Upper lobe of left lung (tissue), 6 donors: ENCODE measurements at regions not wholly inside any gene's neighbourhood (a gene's known extent, or its start where the extent isn't known, plus 50 kb on each side); places are given as distances from the start of the nearest gene placed in this dataset.
A peak's percentile ranks its signal among the peaks of the same experiment; 100 is the strongest.
"Not testable (repeated sequence)": the region's sequence is repeated elsewhere in the genome, so short reads cannot be mapped to it uniquely, and the experiment has no call there.

Source experiments
- ATAC-seq, 2 donors: fragments of 200-7000 bp; cut with Tn5 transposase; one replicate each; pipeline ENCODE4 v1.9.1; 2022; ENCODE audit warnings: mild to moderate bottlenecking in 2 of 2, moderate library complexity in 2 of 2; ENCODE audit not compliant: low FRiP score in 2 of 2
- DNase-seq, 2 donors: peaks; one replicate each; pipeline ENCODE4 v3.0.0-alpha.2; 2019 to 2020
- H3K27ac ChIP-seq, 4 donors: fragments of 200-600 bp; sonication (generic); one replicate each; pipeline ENCODE4 v1.5.1; 2016 to 2019
- H3K27me3 ChIP-seq, 4 donors: fragments of 200-600 bp; sonication (generic); one replicate each; pipeline ENCODE4 v1.5.1; 2017 to 2019
- H3K36me3 ChIP-seq, 4 donors: fragments of 200-600 bp; sonication (generic); one replicate each; pipeline ENCODE4 v1.5.1; 2016 to 2019
- H3K4me1 ChIP-seq, 4 donors: fragments of 200-600 bp; sonication (generic); one replicate each; pipeline ENCODE4 v1.5.1; 2018 to 2019
- H3K4me3 ChIP-seq, 4 donors: fragments of 200-600 bp; sonication (generic); one replicate each; pipeline ENCODE4 v1.5.1; 2017 to 2019; ENCODE audit warnings: mild to moderate bottlenecking in 2 of 4, moderate library complexity in 1 of 4
- H3K9me3 ChIP-seq, 4 donors: fragments of 200-600 bp; sonication (generic); one replicate each; pipeline ENCODE4 v1.5.1; 2018 to 2019
- EP300 ChIP-seq, 4 donors: sonication (generic); formaldehyde crosslinking; IDR thresholded peaks; one replicate each; pipeline ENCODE4 v1.5.1; 2017; ENCODE audit warnings: antibody characterized with exemption in 4 of 4, control low read depth in 2 of 4
- POLR2A ChIP-seq, 4 donors: fragments of 450-650 bp; IDR thresholded peaks; one replicate each; pipeline ENCODE4 v1.5.1; 2016 to 2017; ENCODE audit warnings: antibody characterized with exemption in 4 of 4, mild to moderate bottlenecking in 2 of 4
- POLR2AphosphoS5 ChIP-seq, 2 donors: sonication (generic); formaldehyde crosslinking; IDR thresholded peaks; one replicate each; pipeline ENCODE4 v1.5.1; 2017; ENCODE audit warnings: antibody characterized with exemption in 2 of 2
- WGBS, 2 donors: methylation state at CpG; one replicate each; pipeline ENCODE4 v1.1.5; 2017 to 2018; 5-methylcytosine and 5-hydroxymethylcytosine counted together
- TF ChIP-seq, protein P1 (sequence below), 6 experiments: fragments of 450-650 bp in 4 of 6; fragments of 200-600 bp in 2 of 6; sonication (generic) in 2 of 6; IDR thresholded peaks; one replicate each; pipeline ENCODE4 v1.5.1; 2016 to 2019; ENCODE audit warnings: antibody characterized with exemption in 6 of 6
- donor health status: DM: no; HTN: no; CAD: no; lungs with moderate emphysema.
- donor health status: DM: no; HTN: yes; CAD: no; lungs with severe emphysema.

DNA sequence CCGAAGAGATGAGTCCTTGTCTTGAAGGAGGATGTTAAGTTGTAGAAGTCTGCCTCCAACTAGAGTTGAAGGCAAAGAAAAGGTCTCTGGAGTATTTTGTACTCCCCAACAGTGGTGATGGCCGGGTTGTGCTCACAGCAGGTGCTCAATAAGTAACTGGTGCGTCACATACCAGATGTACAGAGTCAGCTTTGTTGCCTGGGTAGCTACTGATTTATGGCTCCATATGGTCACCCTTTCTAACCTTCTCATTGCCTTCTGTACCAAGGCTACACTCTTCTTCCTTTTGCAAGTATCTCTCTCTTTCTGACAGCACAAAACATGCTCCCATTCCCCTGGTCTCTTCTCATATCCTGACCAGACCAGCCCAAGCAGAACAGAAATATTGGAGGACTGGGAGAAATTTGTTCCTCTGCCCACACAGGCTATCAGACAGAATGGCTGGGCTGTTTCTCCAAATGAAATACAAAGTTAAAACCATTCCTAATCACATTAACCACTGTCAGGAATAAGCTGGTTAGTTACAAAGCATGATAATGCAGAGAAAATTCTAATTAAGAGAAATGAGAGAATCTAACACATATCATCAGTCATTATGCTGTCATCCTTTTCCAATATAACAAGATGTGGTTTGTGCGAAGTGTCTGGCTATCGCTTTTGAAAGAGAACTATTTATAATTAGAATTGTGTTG is 150.1 kb upstream of the LRRN1 start:
- Histone ChIP-seq H3K36me3 (no peaks in the 10 kb centered on the region), H3K9me3 (no peaks in the 10 kb centered on the region), H3K4me3 (no peak overlapping the region), H3K27me3 (no peaks in the 10 kb centered on the region), H3K4me1 (no peaks in the 10 kb centered on the region), H3K27ac (no peak overlapping the region)
- 86% methylated on average over 5 of the region's 5 CpGs for WGBS, 2 donors
- no peak for TF ChIP-seq EP300 (IDR thresholded peaks at IDR 0.05)
- no peak for TF ChIP-seq POLR2AphosphoS5 (IDR thresholded peaks at IDR 0.05)
- TF ChIP-seq, protein P1, sequence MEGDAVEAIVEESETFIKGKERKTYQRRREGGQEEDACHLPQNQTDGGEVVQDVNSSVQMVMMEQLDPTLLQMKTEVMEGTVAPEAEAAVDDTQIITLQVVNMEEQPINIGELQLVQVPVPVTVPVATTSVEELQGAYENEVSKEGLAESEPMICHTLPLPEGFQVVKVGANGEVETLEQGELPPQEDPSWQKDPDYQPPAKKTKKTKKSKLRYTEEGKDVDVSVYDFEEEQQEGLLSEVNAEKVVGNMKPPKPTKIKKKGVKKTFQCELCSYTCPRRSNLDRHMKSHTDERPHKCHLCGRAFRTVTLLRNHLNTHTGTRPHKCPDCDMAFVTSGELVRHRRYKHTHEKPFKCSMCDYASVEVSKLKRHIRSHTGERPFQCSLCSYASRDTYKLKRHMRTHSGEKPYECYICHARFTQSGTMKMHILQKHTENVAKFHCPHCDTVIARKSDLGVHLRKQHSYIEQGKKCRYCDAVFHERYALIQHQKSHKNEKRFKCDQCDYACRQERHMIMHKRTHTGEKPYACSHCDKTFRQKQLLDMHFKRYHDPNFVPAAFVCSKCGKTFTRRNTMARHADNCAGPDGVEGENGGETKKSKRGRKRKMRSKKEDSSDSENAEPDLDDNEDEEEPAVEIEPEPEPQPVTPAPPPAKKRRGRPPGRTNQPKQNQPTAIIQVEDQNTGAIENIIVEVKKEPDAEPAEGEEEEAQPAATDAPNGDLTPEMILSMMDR (IDR thresholded peaks at IDR 0.05), result no peak
- no peak for TF ChIP-seq POLR2A (IDR thresholded peaks at IDR 0.05)
- DNase-seq (no peak), ATAC-seq (no peak)

DNA sequence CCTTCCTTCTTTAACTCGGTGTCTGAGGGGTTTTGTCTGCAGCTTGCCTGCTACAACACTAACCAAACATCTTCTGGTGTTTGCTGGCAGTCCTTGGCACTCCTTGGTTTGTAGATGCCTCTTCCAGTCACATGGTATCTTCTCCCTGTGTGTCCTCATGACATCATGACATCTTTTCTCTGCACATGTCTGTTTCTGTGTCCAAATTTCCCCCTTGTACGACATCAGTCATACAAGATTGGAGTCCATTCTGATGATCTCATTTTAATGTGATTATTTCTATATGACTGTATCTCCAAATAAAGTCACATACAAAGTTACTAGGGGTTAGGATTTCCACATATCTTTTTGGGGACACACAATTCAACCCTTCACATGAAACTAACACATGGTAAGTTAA is 152.3 kb upstream of the LRRN1 start:
- TF ChIP-seq EP300 (IDR thresholded peaks at IDR 0.05) (no peak), POLR2A (IDR thresholded peaks at IDR 0.05) (no peak), POLR2AphosphoS5 (IDR thresholded peaks at IDR 0.05) (no peak)
- TF ChIP-seq, protein P1 (IDR thresholded peaks at IDR 0.05), result no peak
- no peaks in the 10 kb centered on the region for H3K9me3 ChIP-seq
- no peaks in the 10 kb centered on the region for H3K36me3 ChIP-seq
- H3K4me3 ChIP-seq, result no peak overlapping the region
- H3K27ac ChIP-seq, result no peak overlapping the region
- DNase-seq, result no peak
- 75 to 76% methylated on average over 2 of the region's 2 CpGs for WGBS, 2 donors
- no peaks in the 10 kb centered on the region for H3K27me3 ChIP-seq
- no peaks in the 10 kb centered on the region for H3K4me1 ChIP-seq
- ATAC-seq, result no peak

DNA sequence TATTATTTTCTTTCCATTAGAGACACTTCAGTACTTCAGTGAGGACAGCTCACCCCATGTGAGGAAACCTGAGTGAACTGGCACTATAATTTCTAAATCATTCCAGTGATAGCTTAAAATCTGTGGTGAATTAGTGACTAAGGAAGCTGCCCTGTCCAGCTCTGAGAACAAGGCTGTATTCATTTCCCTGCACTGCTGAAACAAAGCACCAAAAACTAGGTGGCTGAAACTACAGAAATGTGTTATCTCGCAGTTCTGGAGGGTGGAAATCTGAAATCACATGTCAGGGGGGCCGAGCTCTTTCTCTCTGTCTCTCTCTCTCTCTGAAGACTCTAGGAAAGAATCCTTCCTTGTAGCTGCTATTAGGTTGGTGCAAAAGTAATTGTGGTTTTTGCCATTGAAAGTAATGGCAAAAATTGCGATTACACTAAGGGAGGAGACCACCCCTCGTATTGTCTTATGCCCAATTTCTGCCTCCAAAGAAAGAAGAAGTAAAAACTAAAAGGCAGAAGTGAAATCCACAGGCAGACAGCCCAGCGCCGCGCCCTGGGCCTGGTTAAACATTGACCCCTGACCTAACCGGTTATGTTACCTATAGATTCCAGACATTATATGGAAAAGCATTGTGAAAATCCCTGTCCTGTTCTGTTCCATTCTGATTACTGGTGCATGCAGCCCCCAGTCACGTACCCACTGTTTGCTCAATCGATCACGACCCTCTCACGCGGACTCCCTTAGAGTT is 153.0 kb upstream of the LRRN1 start:
- H3K4me1 ChIP-seq, H3K36me3 ChIP-seq, H3K4me3 ChIP-seq, H3K9me3 ChIP-seq, H3K27ac ChIP-seq, H3K27me3 ChIP-seq, ATAC-seq: not testable (repeated sequence)
- DNase-seq, result peak in 1 of 2 donors; percentile 45
- 72 to 76% methylated on average over 13 of the region's 13 CpGs for WGBS, 2 donors

DNA sequence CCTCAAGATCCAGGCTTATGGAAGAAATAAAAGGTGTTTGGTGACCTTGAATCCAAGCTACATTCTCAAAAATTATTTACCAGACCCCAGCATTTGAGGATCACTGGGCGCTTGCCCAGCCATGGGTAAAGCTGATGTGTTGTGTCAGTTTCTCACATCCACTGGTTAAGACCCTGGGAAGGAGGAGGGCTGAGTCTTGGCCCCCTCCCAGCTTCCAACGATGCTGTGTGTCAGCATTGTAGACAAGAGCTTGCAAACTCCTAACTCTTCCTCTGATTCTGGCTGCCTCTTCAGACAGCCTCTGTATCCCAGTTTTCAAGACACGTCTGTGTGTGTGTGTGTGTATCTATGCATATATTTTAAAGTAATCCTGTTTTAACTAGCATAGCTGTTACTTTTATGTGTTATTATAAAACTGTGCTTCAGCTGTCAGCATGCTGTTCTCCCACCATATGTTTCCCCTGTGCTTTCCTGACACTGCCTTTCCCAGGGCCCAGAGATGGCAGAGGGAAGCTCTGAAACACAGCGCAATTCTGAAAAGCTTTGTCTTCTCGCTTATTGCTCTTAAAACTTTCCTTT is 157.3 kb upstream of the LRRN1 start:
- no peaks in the 10 kb centered on the region for H3K27me3 ChIP-seq
- no peak overlapping the region for H3K4me3 ChIP-seq
- H3K27ac ChIP-seq, result no peak overlapping the region
- no peaks in the 10 kb centered on the region for H3K4me1 ChIP-seq
- no peak for DNase-seq
- TF ChIP-seq, protein P1 (IDR thresholded peaks at IDR 0.05), result no peak
- TF ChIP-seq POLR2AphosphoS5 (IDR thresholded peaks at IDR 0.05), result no peak
- 78 to 85% methylated on average over 4 to 5 of the region's 5 CpGs for WGBS, 2 donors
- H3K9me3 ChIP-seq, result no peaks in the 10 kb centered on the region
- no peak for ATAC-seq
- no peaks in the 10 kb centered on the region for H3K36me3 ChIP-seq

DNA sequence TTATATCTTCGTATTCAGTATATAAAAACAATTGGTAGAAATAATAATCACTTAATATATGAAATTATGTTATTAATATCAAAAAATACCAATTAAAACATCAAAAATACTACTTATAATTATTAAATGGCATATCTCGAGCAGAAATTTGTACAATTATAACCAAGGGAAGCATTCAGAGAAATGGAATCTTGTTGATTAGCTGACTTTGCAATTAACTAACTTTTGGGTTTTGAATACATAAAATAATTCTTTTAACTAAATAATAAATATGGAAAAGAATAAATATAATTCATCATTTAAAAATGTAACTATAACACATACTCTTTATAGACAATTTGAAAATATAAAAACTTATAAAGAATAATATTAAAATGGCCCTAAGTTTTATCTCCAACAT is 160.2 kb upstream of the LRRN1 start:
- TF ChIP-seq EP300 (IDR thresholded peaks at IDR 0.05) (no peak), POLR2AphosphoS5 (IDR thresholded peaks at IDR 0.05) (no peak), POLR2A (IDR thresholded peaks at IDR 0.05) (no peak)
- TF ChIP-seq, protein P1 (IDR thresholded peaks at IDR 0.05), result no peak
- Histone ChIP-seq H3K4me3 (no peak overlapping the region), H3K27me3 (no peaks in the 10 kb centered on the region), H3K4me1 (no peaks in the 10 kb centered on the region), H3K9me3 (no peaks in the 10 kb centered on the region), H3K36me3 (no peaks in the 10 kb centered on the region), H3K27ac (no peak overlapping the region)
- no peak for ATAC-seq
- no peak for DNase-seq
- 87 to 95% methylated on average over 2 of the region's 2 CpGs for WGBS, 2 donors
